HG03159 (cell line): ENCODE measurements at regions not wholly inside any gene's neighbourhood (a gene's known extent, or its start where the extent isn't known, plus 50 kb on each side); places are given as distances from the start of the nearest gene placed in this dataset.
"Not testable (repeated sequence)": the region's sequence is repeated elsewhere in the genome, so short reads cannot be mapped to it uniquely, and the experiment has no call there.

Experiments used
- ATAC-seq: cut with Tn5 transposase; IDR thresholded peaks from one replicate; pipeline ENCODE4 v1.9.1; 2021; ENCODE audit warnings: mild to moderate bottlenecking, moderate library complexity; ENCODE audit not compliant: unreplicated experiment

DNA sequence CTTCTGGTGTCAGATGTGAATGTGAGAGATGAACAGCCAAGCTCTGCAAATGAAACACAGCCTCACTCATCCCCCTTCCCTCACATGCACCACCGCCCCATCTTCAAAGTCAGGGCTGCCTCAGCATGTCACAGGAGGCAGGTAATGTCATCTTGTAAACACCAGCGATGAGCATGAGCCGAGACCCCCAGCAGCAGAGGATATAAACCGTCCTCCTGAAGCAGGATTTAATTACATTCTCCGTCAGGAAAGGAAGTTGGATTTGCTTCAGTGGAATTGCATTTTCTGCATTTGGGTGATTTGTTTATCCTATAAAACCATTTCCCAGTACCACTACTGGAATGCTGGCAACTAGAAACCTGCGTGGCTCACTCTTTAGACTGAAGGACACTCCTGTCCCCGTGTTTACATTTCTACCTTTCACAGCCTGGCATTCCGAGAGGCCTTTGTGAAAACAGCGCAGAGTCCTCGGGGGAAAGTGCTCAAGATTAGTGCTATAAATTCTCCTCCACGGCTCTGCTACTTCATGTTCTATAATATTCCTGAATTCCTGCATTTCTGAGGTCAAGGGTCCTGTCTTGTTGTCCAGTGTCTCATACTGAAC, 619.2 kb downstream of the IRS1 start:
- ATAC-seq = no peak

DNA sequence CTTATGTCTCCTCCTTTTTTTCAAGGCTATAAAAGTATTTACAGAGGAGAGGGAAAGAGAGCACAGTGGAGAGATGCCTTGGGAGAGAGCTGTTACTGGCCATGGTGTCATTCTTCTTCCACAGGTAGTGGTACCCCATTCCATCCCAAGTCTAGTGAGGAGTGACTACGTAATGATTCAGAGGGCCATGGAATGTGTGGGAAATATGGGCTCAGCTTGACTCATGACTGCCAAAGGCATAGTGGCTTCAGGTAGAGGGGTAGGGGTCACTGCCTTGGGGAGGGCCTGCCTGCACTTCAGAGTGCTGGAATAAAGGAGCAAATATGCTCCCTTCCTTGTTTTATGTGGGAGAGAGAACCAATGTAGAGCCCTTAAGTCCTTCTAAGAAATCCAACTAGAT, 620.6 kb downstream of the IRS1 start:
- ATAC-seq = no peak

DNA sequence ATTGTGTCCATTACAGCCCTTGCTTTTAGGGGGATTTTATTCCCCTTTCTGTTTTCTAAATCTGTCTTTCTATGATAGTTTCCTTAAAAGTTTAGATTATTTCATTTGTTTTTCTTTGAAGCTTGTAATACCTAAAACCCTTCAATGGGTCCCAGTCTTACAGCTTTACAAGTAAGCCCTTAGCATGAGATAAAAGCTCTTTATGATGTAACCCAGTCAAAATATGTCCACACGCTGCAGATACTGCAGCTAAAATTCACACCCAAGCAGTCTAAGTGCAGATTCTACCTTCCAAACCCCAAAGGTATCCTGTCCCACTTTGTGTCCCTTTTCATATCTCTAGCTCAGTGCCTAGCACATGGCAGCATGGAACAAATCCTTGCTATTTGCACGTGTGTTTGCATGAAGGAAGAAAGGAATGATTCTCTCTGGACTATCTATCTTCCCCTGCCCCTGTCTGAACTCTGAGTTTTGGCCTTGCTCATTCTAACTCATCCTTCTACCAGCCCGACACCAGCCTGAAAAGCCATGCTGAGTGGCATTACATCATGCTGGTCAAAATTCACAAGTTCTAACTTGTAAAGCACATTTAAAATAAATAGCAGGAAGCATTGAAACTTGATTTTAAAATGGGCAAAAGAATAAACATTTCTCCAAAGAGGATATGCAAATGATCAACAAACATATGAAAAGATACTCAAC, 623.2 kb downstream of the IRS1 start:
- no peak for ATAC-seq

DNA sequence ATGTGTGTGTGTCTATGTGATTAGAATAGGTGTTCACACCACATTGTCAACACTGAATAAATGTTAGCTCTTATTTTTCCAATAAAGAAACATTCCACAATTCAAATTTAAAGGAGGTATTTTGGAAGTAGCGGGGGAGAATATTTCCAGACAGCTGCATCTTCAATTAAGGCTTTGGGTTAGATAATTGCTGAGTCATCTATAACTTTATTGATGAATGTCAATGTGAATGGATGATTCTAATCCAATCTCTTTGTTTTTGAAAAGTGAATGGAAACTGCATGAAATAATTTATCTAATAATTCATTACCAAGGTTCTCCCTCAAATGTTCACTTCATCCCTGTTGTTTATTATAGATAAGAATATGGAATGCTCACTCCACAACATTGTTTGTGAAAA, 625.2 kb downstream of the IRS1 start:
- no peak for ATAC-seq

DNA sequence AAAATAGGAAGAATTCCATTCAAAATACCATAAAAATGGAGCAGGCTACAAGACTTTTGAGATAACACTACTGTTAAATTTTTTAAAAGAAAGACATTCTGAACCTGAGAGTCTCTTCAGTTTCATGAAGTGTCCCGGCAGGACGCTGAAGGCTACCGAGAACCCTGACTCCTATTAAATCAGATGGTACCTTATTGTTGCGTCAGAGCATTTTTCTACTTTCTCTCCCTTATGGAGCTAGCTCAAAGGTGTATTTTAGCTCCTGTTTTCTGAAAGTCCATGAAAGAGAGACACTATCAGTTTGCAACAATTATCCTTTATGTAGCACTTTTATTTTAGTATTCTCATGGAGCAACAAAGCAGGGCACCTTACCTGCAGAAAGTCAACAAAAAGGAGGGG, 626.7 kb downstream of the IRS1 start:
- no peak for ATAC-seq

DNA sequence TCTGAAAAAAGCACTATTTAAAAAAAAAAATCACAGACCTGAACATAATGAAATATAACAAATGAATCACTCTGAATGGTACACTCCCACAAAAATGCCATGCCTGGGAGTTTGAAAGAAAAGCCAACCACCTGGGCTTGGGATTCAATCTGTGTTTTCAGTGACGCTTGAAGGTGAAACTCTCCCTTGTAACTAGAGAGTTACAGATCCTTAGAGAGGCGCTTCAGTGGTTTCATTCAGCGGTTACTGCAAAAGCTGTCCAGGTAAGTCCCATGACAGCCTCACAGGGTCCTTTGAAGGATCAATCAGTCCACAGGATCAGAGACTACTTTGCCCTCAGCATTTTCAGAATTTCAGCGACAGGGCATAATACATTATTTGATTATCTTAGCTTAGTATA, 627.3 kb downstream of the IRS1 start:
- no peak for ATAC-seq

DNA sequence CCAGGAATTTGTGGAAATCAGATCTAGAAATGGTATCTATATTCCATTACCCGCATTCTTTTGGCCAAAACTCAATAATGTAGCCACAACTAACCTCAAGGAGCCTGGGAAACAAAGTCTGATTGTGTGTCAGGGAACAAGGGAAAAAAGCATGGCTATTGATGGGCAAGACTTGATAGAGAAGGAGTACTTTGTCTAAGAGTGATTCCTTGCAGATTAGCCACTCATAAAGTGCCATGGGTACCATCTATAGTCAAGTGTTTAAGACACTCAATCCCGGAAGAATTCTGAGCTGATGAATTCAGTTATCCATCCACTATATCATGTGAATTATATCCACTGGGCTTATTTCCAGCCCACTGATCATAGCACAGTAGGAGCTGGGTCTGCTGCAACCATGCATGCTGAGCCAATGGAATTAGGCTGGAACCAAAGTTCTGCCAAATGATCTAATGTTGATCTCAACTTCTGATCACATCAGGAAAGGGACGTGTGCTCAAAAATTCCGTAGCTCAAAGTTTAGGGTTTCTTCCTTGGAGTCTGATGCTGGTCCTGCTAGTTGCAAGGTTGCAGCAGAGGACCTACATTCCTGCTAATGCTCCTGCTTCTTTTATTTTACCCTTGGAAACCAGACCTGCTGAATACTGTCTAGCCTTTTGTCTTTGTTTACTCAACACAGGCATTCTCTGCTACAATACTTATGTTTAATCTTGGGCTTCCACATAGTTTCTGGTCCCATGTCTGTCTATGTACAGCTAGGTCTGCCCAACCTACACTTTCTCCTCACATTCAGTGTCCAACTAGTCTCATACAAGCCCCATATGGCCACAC, 629.7 kb downstream of the IRS1 start:
- ATAC-seq = no peak

DNA sequence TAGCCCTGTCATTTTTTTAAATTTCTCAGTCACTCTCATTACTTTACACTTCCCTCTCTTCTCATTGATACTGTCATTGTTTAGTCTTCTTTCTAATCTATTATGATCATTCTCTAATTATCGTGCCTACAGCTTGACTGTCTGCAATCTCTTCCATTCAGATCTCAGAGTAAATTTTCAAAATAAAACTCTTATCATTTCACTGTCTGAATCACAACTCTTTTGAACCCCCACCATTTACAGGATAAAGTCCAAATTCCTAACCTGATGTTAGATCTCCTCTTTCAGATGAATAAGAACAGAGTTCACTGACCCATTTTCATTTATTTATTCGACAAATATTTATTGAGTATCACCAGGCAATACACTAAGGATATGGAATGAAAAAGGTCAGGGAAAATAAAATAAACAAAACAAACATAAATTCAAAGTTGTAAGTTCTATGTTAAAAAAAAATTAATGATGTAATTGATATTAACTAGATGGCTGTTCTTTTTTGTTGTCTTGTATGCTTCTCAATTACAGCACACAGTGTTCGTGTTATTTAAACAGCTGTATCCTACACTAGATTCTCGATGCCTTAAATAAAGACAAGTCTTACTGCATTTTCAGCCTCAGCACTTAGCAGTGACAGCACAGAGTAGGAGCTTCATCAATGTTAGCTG, 631.0 kb downstream of the IRS1 start:
- ATAC-seq = no peak

DNA sequence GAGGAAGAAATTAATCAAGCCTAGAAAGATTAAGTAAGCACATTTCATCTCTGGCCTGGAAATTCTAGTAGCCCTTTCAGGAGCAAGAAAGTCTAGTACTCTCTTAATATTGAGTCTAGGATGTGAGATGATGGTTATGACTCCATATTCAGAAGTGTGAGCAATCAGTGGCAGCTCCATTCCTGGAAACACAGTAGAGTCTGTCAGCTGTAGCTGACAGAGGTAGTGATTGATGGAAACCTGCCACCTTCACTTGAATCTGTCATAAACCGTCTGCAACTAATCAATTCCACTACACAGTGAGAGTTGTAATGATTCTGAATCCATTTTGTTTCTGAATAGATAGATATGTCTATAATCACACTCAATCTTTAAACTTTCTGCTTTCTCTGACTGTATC, 635.1 kb downstream of the IRS1 start:
- ATAC-seq = no peak

DNA sequence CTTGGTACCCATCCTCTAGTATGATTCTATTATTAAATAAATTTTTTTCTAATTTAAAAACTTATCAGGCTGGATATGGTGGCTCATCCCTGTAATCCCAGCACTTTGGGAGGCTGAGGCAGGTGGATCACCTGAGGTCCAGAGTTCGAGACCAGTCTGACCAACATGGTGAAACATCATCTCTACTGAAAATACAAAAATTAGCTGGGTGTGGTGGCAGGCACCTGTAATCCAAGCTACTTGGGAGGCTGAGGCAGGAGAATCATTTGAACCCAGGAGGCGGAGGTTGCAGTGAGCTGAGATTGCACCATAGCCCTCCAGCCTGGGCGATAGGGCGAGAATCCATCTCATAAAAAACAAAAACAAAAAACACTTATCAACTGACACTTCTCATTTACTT, 639.0 kb downstream of the IRS1 start:
- not testable (repeated sequence) for ATAC-seq

DNA sequence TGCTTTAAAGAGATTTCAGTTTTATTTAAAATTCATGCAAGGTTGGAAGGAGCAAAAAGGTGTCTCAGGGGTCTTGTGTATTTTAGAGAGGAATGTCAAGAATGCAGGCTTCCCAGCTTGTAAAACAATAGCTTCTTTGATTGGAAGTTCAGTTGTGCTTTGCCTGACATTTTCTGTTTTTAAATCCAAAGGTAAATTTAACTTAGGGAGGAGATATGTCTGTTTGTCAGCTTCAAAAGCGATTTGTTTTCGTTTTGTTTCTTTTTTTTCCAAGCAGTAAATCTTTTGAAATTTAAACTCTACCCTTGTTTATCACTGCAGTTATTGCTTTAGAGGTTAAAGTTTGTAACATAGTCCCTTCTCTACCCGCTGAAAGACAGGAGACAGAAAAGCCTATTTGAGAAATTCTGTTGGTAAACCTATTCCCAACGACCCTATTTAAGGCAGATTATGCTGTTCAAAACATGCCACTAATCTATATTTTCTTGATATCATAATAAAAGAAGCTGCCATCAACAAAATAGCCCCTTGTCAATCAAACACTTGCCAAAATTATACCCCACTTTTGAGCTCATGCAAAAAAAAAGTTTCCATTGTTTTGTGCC, 639.6 kb downstream of the IRS1 start:
- ATAC-seq = no peak

DNA sequence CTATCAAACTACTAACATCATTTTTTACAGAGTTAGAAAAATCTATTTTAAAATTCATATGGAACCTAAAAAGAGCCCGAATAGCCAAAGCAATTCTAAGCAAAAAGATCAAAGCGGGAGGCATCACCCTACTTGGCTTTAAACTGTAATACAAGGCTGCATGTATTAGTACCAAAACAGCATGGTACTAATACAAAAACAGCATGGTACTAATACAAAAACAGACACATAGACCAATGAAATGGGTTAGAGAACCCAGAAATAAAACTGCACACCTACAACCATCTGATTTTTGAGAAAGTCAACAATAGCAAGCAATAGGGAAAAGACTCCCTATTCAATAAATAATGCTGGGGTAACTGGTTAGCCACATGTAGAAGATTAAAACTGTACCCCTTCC, 640.7 kb downstream of the IRS1 start:
- ATAC-seq = no peak

DNA sequence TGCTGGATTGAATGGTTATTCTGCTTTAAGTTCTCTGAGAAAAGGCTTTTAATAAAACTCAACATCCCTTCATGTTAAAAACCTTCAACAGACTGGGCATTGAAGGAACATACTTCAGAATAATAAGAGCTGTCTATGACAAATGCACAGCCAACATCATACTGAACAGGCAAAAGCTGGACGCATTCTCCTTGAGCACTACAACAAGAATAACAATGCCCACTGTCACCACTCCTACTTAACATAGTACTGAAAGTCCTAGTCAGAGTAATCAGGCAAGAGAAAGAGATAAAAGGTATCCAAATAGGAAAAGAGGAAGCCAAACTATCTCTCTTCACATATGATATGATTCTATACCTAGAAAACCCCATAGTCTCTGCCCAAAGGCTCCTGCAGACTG, 641.4 kb downstream of the IRS1 start:
- ATAC-seq = no peak

DNA sequence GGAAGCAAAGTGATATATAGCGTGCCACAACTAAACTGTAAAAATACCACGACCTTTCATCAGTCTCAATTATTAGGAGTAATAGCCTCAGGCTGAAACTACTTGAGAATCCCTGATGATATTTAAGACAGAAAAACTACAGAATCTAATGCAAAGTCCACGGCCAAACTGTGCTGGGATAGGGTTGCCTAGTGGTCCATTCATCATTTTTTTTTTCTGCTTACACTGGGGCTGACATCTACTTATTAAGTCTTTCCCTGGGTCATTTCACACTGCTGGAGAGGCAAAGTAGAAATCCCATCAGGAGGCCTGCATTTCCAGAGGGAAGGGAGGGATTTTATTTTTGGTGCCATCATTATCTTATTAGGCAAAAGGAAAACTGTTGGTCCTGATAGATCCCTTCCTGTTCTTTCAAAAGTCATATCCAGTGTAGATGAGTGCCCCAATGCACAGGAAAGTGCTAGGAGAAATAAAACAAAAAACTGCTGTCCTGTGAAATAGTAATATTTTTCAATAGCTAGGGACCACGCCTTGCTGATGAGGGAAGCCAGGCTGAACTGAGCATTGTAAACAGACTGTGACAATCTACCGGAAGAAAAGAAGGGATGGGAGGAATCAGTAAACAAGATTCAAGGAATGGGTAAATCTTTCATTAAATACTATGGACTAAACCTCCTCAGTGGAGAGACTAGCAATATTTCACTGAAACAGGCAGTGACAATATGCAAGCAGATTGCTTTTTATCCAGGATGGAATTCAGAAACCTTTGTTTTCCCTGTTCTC, 644.3 kb downstream of the IRS1 start:
- no peak for ATAC-seq

DNA sequence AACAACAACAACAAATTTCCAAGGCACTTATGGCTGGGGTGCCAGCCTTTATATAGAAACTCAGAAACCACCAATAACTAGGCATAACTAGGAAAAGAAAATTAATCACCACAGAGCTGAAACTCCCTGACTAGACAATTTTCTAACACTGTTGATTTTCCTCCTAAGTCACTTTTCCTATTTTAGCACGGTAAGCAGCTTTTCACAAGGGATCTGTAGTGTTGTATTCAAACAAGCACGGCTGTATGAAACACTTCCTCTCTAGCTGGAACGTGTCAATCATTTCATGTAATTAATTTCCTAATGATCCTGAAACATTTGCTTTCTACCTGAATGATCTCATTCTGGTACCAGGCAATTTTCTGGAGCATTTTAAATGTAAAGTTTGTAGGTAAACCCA, 645.0 kb downstream of the IRS1 start:
- no peak for ATAC-seq

DNA sequence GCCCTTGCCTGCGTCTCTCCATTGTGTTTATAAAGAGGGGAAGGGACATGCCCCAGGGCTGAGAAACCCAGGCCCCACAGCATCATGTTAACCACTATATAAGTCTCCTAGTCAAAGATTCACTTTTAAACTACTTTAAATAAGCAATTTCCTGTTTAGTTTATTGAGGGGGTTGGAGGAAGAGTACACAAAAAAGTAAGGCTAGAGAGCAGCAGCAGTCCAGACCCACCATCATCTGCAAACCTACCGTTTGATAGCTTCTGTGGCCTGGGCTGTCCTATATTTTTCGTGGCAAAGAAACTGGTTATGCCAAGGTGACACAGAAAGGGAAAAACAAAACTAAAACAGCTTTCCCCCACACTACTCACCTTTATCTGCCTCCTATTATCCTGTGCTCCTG, 646.1 kb downstream of the IRS1 start:
- no peak for ATAC-seq

DNA sequence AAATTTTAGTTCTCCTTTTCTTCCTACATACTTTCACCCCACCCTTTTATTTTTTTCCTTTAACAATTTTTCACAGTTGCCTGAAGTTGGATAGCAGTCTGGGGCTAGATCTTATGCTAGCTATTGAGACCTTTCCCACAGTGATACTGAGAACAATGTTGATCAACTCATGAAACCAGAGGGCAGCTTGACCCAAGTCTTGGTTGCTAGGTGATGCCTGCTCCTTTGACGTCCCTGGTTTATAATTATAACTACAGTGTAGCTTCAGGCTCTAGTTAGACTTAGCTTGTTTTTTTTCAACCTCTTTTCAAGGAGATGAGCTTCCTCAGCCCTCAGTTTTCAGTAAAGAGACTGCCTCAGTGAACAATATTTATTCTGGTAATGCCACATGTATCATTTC, 648.5 kb downstream of the IRS1 start:
- ATAC-seq = no peak

DNA sequence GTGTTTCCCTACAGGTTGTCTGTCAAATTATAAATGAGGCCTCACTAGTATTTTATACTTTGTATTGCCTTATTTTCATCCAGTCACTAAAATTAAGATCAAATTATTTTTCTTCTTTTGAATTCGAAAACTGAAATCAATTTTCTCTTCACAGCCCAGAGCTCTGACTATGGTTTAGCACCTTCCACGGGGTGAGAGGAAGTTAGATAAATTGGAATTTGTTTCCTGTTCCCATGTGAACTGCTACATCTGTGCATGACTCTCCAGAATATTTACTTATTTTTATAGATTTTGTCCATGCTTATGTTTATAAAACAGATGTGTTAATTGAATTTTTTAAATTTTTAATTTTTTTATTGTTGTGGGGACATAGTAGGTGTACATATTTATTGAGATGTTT, 656.5 kb downstream of the IRS1 start:
- ATAC-seq = no peak

DNA sequence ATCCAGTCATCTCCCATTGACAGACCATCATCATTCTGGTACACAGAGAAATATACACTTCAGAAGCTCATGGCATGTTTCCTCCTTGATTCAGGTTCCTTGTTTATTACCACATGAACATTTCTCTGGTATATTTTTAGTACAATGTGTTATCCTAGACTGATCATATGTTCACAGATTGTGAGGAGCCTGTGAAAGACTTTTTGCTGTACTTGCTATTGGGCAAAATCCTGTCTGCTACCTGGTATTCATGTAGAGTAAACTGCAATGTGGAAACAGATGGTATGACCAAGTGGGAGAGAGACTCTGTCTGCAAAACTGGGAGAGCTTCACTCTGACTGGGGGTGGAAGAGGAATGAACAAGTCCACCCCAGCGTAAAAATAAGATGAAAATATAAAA, 657.2 kb downstream of the IRS1 start:
- no peak for ATAC-seq

DNA sequence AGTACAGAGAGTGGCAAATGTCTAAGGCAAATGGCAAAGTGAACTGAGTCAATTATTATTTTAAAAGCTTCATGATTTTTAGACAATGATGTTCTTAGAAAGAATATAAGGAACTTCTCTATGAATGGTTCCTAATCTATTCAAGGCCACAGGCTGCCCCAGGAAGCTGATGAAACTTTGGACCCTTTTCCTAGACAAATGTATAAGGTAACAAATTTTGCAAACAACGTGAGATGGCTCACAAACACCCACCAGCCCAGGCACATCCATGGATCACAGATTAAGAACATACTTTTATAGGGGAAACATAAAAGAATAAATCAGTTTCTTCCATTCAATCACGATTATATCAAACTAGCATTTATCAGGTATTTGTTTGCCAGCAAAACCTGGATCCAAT, 659.0 kb downstream of the IRS1 start:
- ATAC-seq = no peak
